H1 (cell line): ENCODE measurements at regions not wholly inside any gene's neighbourhood (a gene's known extent, or its start where the extent isn't known, plus 50 kb on each side); places are given as distances from the start of the nearest gene placed in this dataset.

Source experiments
- CTCF ChIA-PET: fragments of 300-600 bp; sonication (Branson Sonifier 250); formaldehyde crosslinking; loops from one replicate; lab custom pipeline; 2021; ENCODE audit not compliant: partially characterized antibody; lab: Charles Lee
- POLR2A ChIA-PET: fragments of 300-600 bp; sonication (Branson Sonifier 250); formaldehyde crosslinking; loops from one replicate; lab custom pipeline; 2021; ENCODE audit warnings: inconsistent platforms; ENCODE audit not compliant: partially characterized antibody; lab: Charles Lee
- DNase-seq, 2 experiments: peaks; one replicate each; pipeline versions ENCODE4 v3.0.0 to v3.0.0-alpha.2; 2010 to 2022; ENCODE audit warnings: low spot score in 2 of 2, low read depth in 1 of 2, mixed read lengths in 1 of 2
- FAIRE-seq: peaks from 2 replicates; lab custom pipeline; 2011; peaks lifted over from hg19 to GRCh38; lab: Jason Lieb, UNC
- H2AFZ ChIP-seq: 2 replicates; pipeline ENCODE4 v1.8.1; 2012; ENCODE audit warnings: low read length, inconsistent platforms
- H2AK5ac ChIP-seq: 2 replicates; pipeline ENCODE4 v1.6.1; 2013; ENCODE audit warnings: low read depth, low read length
- H2BK120ac ChIP-seq: replicated peaks from 2 replicates; pipeline ENCODE3; 2013; ENCODE audit warnings: low read depth, low read length, inconsistent platforms
- H2BK12ac ChIP-seq: 2 replicates; pipeline ENCODE4 v1.6.1; 2013; ENCODE audit warnings: low read depth, low read length
- H2BK15ac ChIP-seq: 2 replicates; pipeline ENCODE4 v1.6.1; 2013; ENCODE audit warnings: low read length
- H2BK20ac ChIP-seq: 2 replicates; pipeline ENCODE4 v1.6.1; 2013; ENCODE audit warnings: low read length
- H2BK5ac ChIP-seq: 2 replicates; pipeline ENCODE4 v1.6.1; 2013; ENCODE audit warnings: low read depth, low read length
- H3K14ac ChIP-seq: 2 replicates; pipeline ENCODE4 v1.6.1; 2013; ENCODE audit warnings: inconsistent platforms; ENCODE audit not compliant: insufficient read length
- H3K18ac ChIP-seq: 2 replicates; pipeline ENCODE4 v1.6.1; 2013; ENCODE audit warnings: low read length; ENCODE audit errors: extremely low read depth
- H3K23ac ChIP-seq: 2 replicates; pipeline ENCODE4 v1.6.1; 2013; ENCODE audit warnings: inconsistent platforms; ENCODE audit not compliant: insufficient read length
- H3K23me2 ChIP-seq: 2 replicates; pipeline ENCODE4 v1.6.1; 2013; ENCODE audit warnings: low read depth, low read length
- H3K27ac ChIP-seq: 2 replicates; pipeline ENCODE4 v1.6.1; 2011; ENCODE audit warnings: low read depth, low read length, inconsistent platforms
- H3K27me3 ChIP-seq, 4 experiments: replicated peaks in 1 of 4; 1 replicate in 1 of 4; 2 replicates in 3 of 4; pipeline versions ENCODE4 v1.6.1 to v1.8.1; 2011 to 2013; ENCODE audit warnings: low read length in 3 of 4, mild to moderate bottlenecking in 3 of 4, inconsistent platforms in 2 of 4, mixed read lengths in 2 of 4, moderate library complexity in 1 of 4; ENCODE audit not compliant: control insufficient read depth in 3 of 4, insufficient read depth in 3 of 4; ENCODE audit errors: extremely low read depth in 1 of 4
- H3K36me3 ChIP-seq, 4 experiments: 2 replicates each; pipeline versions ENCODE4 v1.6.1 to v1.8.1; 2011 to 2013; ENCODE audit warnings: mild to moderate bottlenecking in 4 of 4, low read length in 3 of 4, moderate library complexity in 2 of 4, control low read depth in 1 of 4, inconsistent platforms in 1 of 4; ENCODE audit not compliant: insufficient read depth in 4 of 4, control insufficient read depth in 2 of 4
- H3K4ac ChIP-seq: replicated peaks from 2 replicates; pipeline ENCODE3; 2013; ENCODE audit warnings: low read length, low read depth, mixed read lengths, inconsistent platforms; ENCODE audit not compliant: insufficient read length
- H3K4me1 ChIP-seq, 4 experiments: replicated peaks in 1 of 4; 1 replicate in 1 of 4; 2 replicates in 3 of 4; pipeline versions ENCODE4 v1.6.1 to v1.8.1; 2011 to 2013; ENCODE audit warnings: low read length in 3 of 4, inconsistent platforms in 2 of 4, mixed read lengths in 1 of 4; ENCODE audit not compliant: insufficient read depth in 4 of 4, control insufficient read depth in 3 of 4
- H3K4me2 ChIP-seq, 2 experiments: 2 replicates each; pipeline versions ENCODE4 v1.6.1 to v1.8.1; 2011 to 2013; ENCODE audit warnings: low read depth in 2 of 2, low read length in 2 of 2, control low read depth in 1 of 2, inconsistent platforms in 1 of 2, mild to moderate bottlenecking in 1 of 2; ENCODE audit not compliant: insufficient read depth in 1 of 2
- H3K4me3 ChIP-seq, 4 experiments: fragments of 200-600, 300-600 bp in 1 of 4; sonication (generic), shearing (Covaris generic), sonication (Bioruptor Twin) in 1 of 4; 2 replicates each; pipeline versions ENCODE4 v1.5.1 to v1.8.1; 2011 to 2016; ENCODE audit warnings: low read length in 4 of 4, low read depth in 3 of 4, control low read depth in 2 of 4, inconsistent platforms in 2 of 4, mild to moderate bottlenecking in 2 of 4, mixed read lengths in 1 of 4, moderate library complexity in 1 of 4; ENCODE audit not compliant: insufficient read depth in 2 of 4; ENCODE audit errors: extremely low read depth in 1 of 4
- H3K56ac ChIP-seq: replicated peaks from 2 replicates; pipeline ENCODE3; 2013; ENCODE audit warnings: low read depth, mild to moderate bottlenecking, mixed read lengths, low read length, inconsistent platforms; ENCODE audit not compliant: insufficient read length
- H3K79me1 ChIP-seq: 2 replicates; pipeline ENCODE4 v1.6.1; 2013; ENCODE audit warnings: low read depth, low read length, control low read depth
- H3K79me2 ChIP-seq, 2 experiments: 2 replicates each; pipeline versions ENCODE4 v1.6.1 to v1.8.1; 2012 to 2013; ENCODE audit warnings: low read length in 2 of 2, mild to moderate bottlenecking in 2 of 2, inconsistent platforms in 1 of 2; ENCODE audit not compliant: insufficient read depth in 2 of 2, control insufficient read depth in 1 of 2
- H3K9ac ChIP-seq, 4 experiments: replicated peaks in 1 of 4; 1 replicate in 1 of 4; 2 replicates in 3 of 4; pipeline versions ENCODE4 v1.6.1 to v1.8.1; 2011 to 2013; ENCODE audit warnings: low read depth in 3 of 4, low read length in 3 of 4, control low read depth in 2 of 4, mild to moderate bottlenecking in 2 of 4, moderate library complexity in 2 of 4, inconsistent platforms in 1 of 4; ENCODE audit errors: extremely low read depth in 1 of 4
- H3K9me3 ChIP-seq, 2 experiments: 2 replicates each; pipeline versions ENCODE4 v1.6.1 to v1.8.1; 2012 to 2013; ENCODE audit warnings: mild to moderate bottlenecking in 2 of 2, moderate library complexity in 2 of 2, control low read depth in 1 of 2, inconsistent platforms in 1 of 2, low read depth in 1 of 2, low read length in 1 of 2, mixed read lengths in 1 of 2; ENCODE audit not compliant: insufficient read depth in 2 of 2
- H4K20me1 ChIP-seq, 2 experiments: replicated peaks in 1 of 2; 2 replicates each; pipeline versions ENCODE3 to v1.8.1; 2011 to 2013; ENCODE audit warnings: inconsistent platforms in 2 of 2, low read length in 2 of 2, mild to moderate bottlenecking in 1 of 2; ENCODE audit not compliant: insufficient read depth in 2 of 2, control insufficient read depth in 1 of 2
- H4K5ac ChIP-seq: 2 replicates; pipeline ENCODE4 v1.6.1; 2013; ENCODE audit warnings: low read length, low read depth, mixed read lengths, inconsistent platforms; ENCODE audit not compliant: insufficient read length
- H4K8ac ChIP-seq: 2 replicates; pipeline ENCODE4 v1.8.0; 2013; ENCODE audit warnings: mild to moderate bottlenecking, moderate library complexity, low read length, inconsistent platforms; ENCODE audit not compliant: insufficient read depth; ENCODE audit errors: extremely low read depth
- H4K91ac ChIP-seq: replicated peaks from 2 replicates; pipeline ENCODE3; 2013; ENCODE audit warnings: low read length, mixed read lengths, inconsistent platforms; ENCODE audit not compliant: insufficient read length
- SRF ChIP-seq: IDR thresholded peaks from 2 replicates; pipeline ENCODE4 v1.6.1; 2011; ENCODE audit warnings: mild to moderate bottlenecking, low read depth, low read length, moderate library complexity

DNA sequence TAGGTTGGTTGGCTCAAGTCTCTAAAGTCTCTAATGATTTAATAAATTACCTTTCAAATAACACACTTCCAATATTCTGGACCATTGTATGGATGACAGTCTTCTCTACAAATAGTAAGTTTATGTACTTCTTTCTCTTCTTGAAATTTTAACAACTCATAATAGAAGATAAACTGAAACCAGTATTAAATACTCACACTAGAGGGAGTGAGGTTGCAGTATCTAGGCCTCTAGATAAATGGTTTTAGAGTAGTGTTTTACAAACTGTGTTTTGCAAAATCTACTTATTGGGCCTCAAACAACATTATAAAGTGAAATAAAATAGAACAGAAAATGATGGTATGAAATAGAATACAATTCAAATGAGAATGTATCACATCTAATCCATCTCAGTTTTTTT lies 479.9 kb upstream of the BRINP3 start:
- Histone ChIP-seq H3K36me3 (no peaks in the 10 kb centered on the region), H2AFZ (no peak overlapping the region), H3K4me2 (no peak overlapping the region), H3K14ac (no peak overlapping the region), H2BK120ac (no peak overlapping the region), H2BK20ac (no peak overlapping the region), H4K8ac (no peak overlapping the region), H3K4me1 (no peaks in the 10 kb centered on the region), H2AK5ac (no peak overlapping the region), H2BK15ac (no peak overlapping the region), H3K9me3 (no peaks in the 10 kb centered on the region), H3K23ac (no peak overlapping the region), H3K56ac (no peak overlapping the region), H2BK5ac (no peak overlapping the region), H3K79me2 (no peaks in the 10 kb centered on the region), H3K27me3 (no peaks in the 10 kb centered on the region), H4K20me1 (no peaks in the 10 kb centered on the region), H3K23me2 (no peaks in the 10 kb centered on the region), H4K5ac (no peak overlapping the region), H2BK12ac (no peak overlapping the region), H3K27ac (no peak overlapping the region), H3K4ac (no peak overlapping the region), H3K79me1 (no peaks in the 10 kb centered on the region), H3K18ac (no peak overlapping the region), H3K9ac (no peak overlapping the region), H3K4me3 (no peak overlapping the region), H4K91ac (no peak overlapping the region)
- FAIRE-seq (no peak), DNase-seq (no peak)
- ChIA-PET CTCF (no interaction called here), POLR2A (no interaction called here)
- no peak for TF ChIP-seq SRF
